Neural cell (in vitro differentiated cells): ENCODE measurements at regions not wholly inside any gene's neighbourhood (a gene's known extent, or its start where the extent isn't known, plus 50 kb on each side); places are given as distances from the start of the nearest gene placed in this dataset.

Experiments used
- CTCF ChIP-seq: fragments of 450-650 bp; IDR thresholded peaks from 2 replicates; pipeline ENCODE4 v1.5.1; 2014; ENCODE audit warnings: antibody characterized with exemption, mild to moderate bottlenecking, moderate library complexity; ENCODE audit not compliant: poor library complexity, severe bottlenecking
- EP300 ChIP-seq: fragments of 450-650 bp; conservative IDR thresholded peaks from 2 replicates; pipeline ENCODE4 v1.6.1; 2014; ENCODE audit warnings: antibody characterized with exemption, mild to moderate bottlenecking, moderate library complexity; ENCODE audit not compliant: poor library complexity, severe bottlenecking
- EZH2 ChIP-seq: fragments of 200-600, 300-800 bp; shearing (Covaris generic), sonication (generic); IDR thresholded peaks from 2 replicates; pipeline ENCODE4 v1.6.1; 2014; ENCODE audit warnings: antibody characterized with exemption, low read length, borderline replicate concordance, mild to moderate bottlenecking; ENCODE audit not compliant: insufficient read depth, poor library complexity, severe bottlenecking
- MXI1 ChIP-seq: fragments of 450-650 bp; conservative IDR thresholded peaks from 2 replicates; pipeline ENCODE4 v1.6.1; 2014; ENCODE audit warnings: antibody characterized with exemption, mild to moderate bottlenecking; ENCODE audit not compliant: poor library complexity, severe bottlenecking
- POLR2AphosphoS5 ChIP-seq: IDR thresholded peaks from 2 replicates; pipeline ENCODE4 v1.6.1; 2012
- REST ChIP-seq: IDR thresholded peaks from 2 replicates; pipeline ENCODE4 v1.6.1; 2012; ENCODE audit warnings: borderline replicate concordance
- SMC3 ChIP-seq: fragments of 450-650 bp; conservative IDR thresholded peaks from 2 replicates; pipeline ENCODE4 v1.6.1; 2014; ENCODE audit warnings: antibody characterized with exemption, mild to moderate bottlenecking, moderate library complexity; ENCODE audit not compliant: poor library complexity
- TAF1 ChIP-seq: IDR thresholded peaks from 2 replicates; pipeline ENCODE4 v1.6.1; 2012; ENCODE audit warnings: low read depth

GRCh38 chr12:74598819-74599218 is 61.2 kb downstream of the ATXN7L3B start:
- TF ChIP-seq CTCF (no peak), POLR2AphosphoS5 (no peak), REST (no peak), TAF1 (no peak), EP300 (no peak), SMC3 (no peak), EZH2 (no peak), MXI1 (no peak)
